Mesendoderm (in vitro differentiated cells): ENCODE measurements at regions not wholly inside any gene's neighbourhood (a gene's known extent, or its start where the extent isn't known, plus 50 kb on each side); places are given as distances from the start of the nearest gene placed in this dataset.
A peak's percentile ranks its signal among the peaks of the same experiment; 100 is the strongest.

Source experiments
- DNase-seq: peaks from one replicate; pipeline ENCODE4 v3.0.0; 2013
- H2AK5ac ChIP-seq: 2 replicates; pipeline ENCODE4 v1.6.1; 2013; ENCODE audit warnings: low read length, inconsistent platforms
- H2BK120ac ChIP-seq: 2 replicates; pipeline ENCODE4 v1.6.1; 2013; ENCODE audit warnings: low read depth, mild to moderate bottlenecking, low read length, moderate library complexity, mixed read lengths
- H2BK15ac ChIP-seq: replicated peaks from 2 replicates; pipeline ENCODE4 v1.6.1; 2013; ENCODE audit warnings: low read depth, mild to moderate bottlenecking, moderate library complexity
- H2BK5ac ChIP-seq: 2 replicates; pipeline ENCODE4 v1.6.1; 2013; ENCODE audit warnings: low read length, inconsistent platforms
- H3K18ac ChIP-seq: 2 replicates; pipeline ENCODE4 v1.6.1; 2013; ENCODE audit warnings: mild to moderate bottlenecking, low read length, mixed read lengths
- H3K23ac ChIP-seq: one replicate; pipeline ENCODE4 v1.6.1; 2013; ENCODE audit warnings: low read length
- H3K27ac ChIP-seq: 2 replicates; pipeline ENCODE4 v1.5.1; 2013; ENCODE audit warnings: low read depth, mild to moderate bottlenecking, inconsistent platforms, low read length, moderate library complexity
- H3K27me3 ChIP-seq: 2 replicates; pipeline ENCODE4 v1.6.1; 2013; ENCODE audit warnings: low read length, control low read depth, mild to moderate bottlenecking, inconsistent platforms; ENCODE audit not compliant: insufficient read depth, poor library complexity
- H3K36me3 ChIP-seq: 2 replicates; pipeline ENCODE4 v1.6.1; 2013; ENCODE audit warnings: low read length, inconsistent platforms; ENCODE audit not compliant: control insufficient read depth, insufficient read depth
- H3K4ac ChIP-seq: one replicate; pipeline ENCODE4 v1.6.1; 2013; ENCODE audit warnings: low read depth, mild to moderate bottlenecking, low read length, moderate library complexity
- H3K4me1 ChIP-seq: 2 replicates; pipeline ENCODE4 v1.6.1; 2013; ENCODE audit warnings: low read depth, low read length, inconsistent platforms; ENCODE audit not compliant: control insufficient read depth
- H3K4me2 ChIP-seq: 2 replicates; pipeline ENCODE4 v1.6.1; 2013; ENCODE audit warnings: low read length
- H3K4me3 ChIP-seq: 2 replicates; pipeline ENCODE4 v1.5.1; 2013; ENCODE audit warnings: mild to moderate bottlenecking, low read length
- H3K56ac ChIP-seq: one replicate; pipeline ENCODE4 v1.6.1; 2013; ENCODE audit warnings: low read length
- H3K79me1 ChIP-seq: 2 replicates; pipeline ENCODE4 v1.6.1; 2013; ENCODE audit warnings: low read length, inconsistent platforms
- H3K79me2 ChIP-seq: 2 replicates; pipeline ENCODE4 v1.6.1; 2013; ENCODE audit warnings: mild to moderate bottlenecking, low read length; ENCODE audit not compliant: control insufficient read depth, insufficient read depth
- H3K9ac ChIP-seq: 2 replicates; pipeline ENCODE4 v1.6.1; 2013; ENCODE audit warnings: low read length, inconsistent platforms
- H4K5ac ChIP-seq: one replicate; pipeline ENCODE4 v1.6.1; 2013; ENCODE audit warnings: low read length
- H4K8ac ChIP-seq: one replicate; pipeline ENCODE4 v1.6.1; 2013; ENCODE audit warnings: low read depth, mild to moderate bottlenecking, control low read depth, low read length, moderate library complexity
- WGBS: extraction: QIAGEN DNeasy Blood & Tissue Kit; methylation state at CpG from one replicate; pipeline ENCODE4 v1.1.7; 2013; ENCODE audit warnings: low lambda C conversion rate, missing lambda C conversion rate; ENCODE audit not compliant: insufficient coverage; ENCODE audit errors: extremely low coverage; 5-methylcytosine and 5-hydroxymethylcytosine counted together

- Histone ChIP-seq H3K27ac (no peak overlapping the region), H3K4me1 (no peaks in the 10 kb centered on the region), H3K18ac (no peak overlapping the region), H4K5ac (no peak overlapping the region), H2BK120ac (no peak overlapping the region), H2AK5ac (no peak overlapping the region), H3K36me3 (no peaks in the 10 kb centered on the region), H4K8ac (no peak overlapping the region), H3K56ac (no peak overlapping the region), H3K23ac (no peak overlapping the region), H3K4ac (no peak overlapping the region), H2BK5ac (no peak overlapping the region), H3K79me1 (no peaks in the 10 kb centered on the region), H3K79me2 (no peaks in the 10 kb centered on the region), H3K4me2 (no peak overlapping the region), H3K9ac (no peak overlapping the region), H3K27me3 (no peaks in the 10 kb centered on the region), H2BK15ac (no peak overlapping the region), H3K4me3 (no peak overlapping the region)
- no peak for DNase-seq
Measured at GRCh38 chr16:35364263-35364662, 1904.9 kb downstream of the TP53TG3F start.

GRCh38 chr16:35365675-35366074, 1906.3 kb downstream of the TP53TG3F start:
- H4K8ac ChIP-seq: no peak overlapping the region
- no peak overlapping the region for H3K9ac ChIP-seq
- H3K18ac ChIP-seq: no peak overlapping the region
- H2AK5ac ChIP-seq: no peak overlapping the region
- H3K27me3 ChIP-seq: no peaks in the 10 kb centered on the region
- H3K56ac ChIP-seq: no peak overlapping the region
- H2BK5ac ChIP-seq: no peak overlapping the region
- no peak overlapping the region for H4K5ac ChIP-seq
- no peaks in the 10 kb centered on the region for H3K79me2 ChIP-seq
- H3K4ac ChIP-seq: no peak overlapping the region
- H3K27ac ChIP-seq: no peak overlapping the region
- H2BK120ac ChIP-seq: no peak overlapping the region
- DNase-seq: no peak
- no peak overlapping the region for H2BK15ac ChIP-seq
- WGBS: no CpG with 5 or more reads among the region's 2 CpGs
- H3K4me2 ChIP-seq: no peak overlapping the region
- H3K4me1 ChIP-seq: no peaks in the 10 kb centered on the region
- H3K23ac ChIP-seq: no peak overlapping the region
- H3K36me3 ChIP-seq: no peaks in the 10 kb centered on the region
- H3K4me3 ChIP-seq: no peak overlapping the region
- H3K79me1 ChIP-seq: no peaks in the 10 kb centered on the region

GRCh38 chr16:35370617-35371016, 1911.2 kb downstream of the TP53TG3F start:
- Histone ChIP-seq H3K36me3 (no peaks in the 10 kb centered on the region), H3K27me3 (no peaks in the 10 kb centered on the region), H3K79me2 (no peaks in the 10 kb centered on the region), H3K9ac (no peak overlapping the region), H3K56ac (no peak overlapping the region), H2BK5ac (no peak overlapping the region), H2BK15ac (no peak overlapping the region), H3K27ac (no peak overlapping the region), H3K23ac (no peak overlapping the region), H3K79me1 (no peaks in the 10 kb centered on the region), H3K18ac (no peak overlapping the region), H3K4me1 (no peaks in the 10 kb centered on the region), H3K4me2 (no peak overlapping the region), H4K8ac (no peak overlapping the region), H3K4me3 (peak overlapping the region; percentile 3), H4K5ac (no peak overlapping the region), H3K4ac (no peak overlapping the region), H2AK5ac (no peak overlapping the region), H2BK120ac (no peak overlapping the region)
- no peak for DNase-seq
- no CpG with 5 or more reads among the region's 1 CpG for WGBS

GRCh38 chr16:35377142-35377541, 1917.7 kb downstream of the TP53TG3F start:
- no peak overlapping the region for H4K8ac ChIP-seq
- H3K56ac ChIP-seq: no peak overlapping the region
- WGBS: no CpG with 5 or more reads among the region's 2 CpGs
- no peak overlapping the region for H2BK5ac ChIP-seq
- no peak overlapping the region for H3K23ac ChIP-seq
- H2BK120ac ChIP-seq: no peak overlapping the region
- no peaks in the 10 kb centered on the region for H3K79me2 ChIP-seq
- no peak overlapping the region for H3K4me2 ChIP-seq
- H3K4me3 ChIP-seq: no peak overlapping the region
- no peaks in the 10 kb centered on the region for H3K36me3 ChIP-seq
- no peak overlapping the region for H3K18ac ChIP-seq
- no peak overlapping the region for H3K27ac ChIP-seq
- H4K5ac ChIP-seq: no peak overlapping the region
- no peaks in the 10 kb centered on the region for H3K79me1 ChIP-seq
- no peaks in the 10 kb centered on the region for H3K4me1 ChIP-seq
- DNase-seq: no peak
- no peak overlapping the region for H3K9ac ChIP-seq
- H3K4ac ChIP-seq: no peak overlapping the region
- no peak overlapping the region for H2BK15ac ChIP-seq
- H3K27me3 ChIP-seq: no peaks in the 10 kb centered on the region
- H2AK5ac ChIP-seq: no peak overlapping the region

- Histone ChIP-seq H3K4me3 (no peak overlapping the region), H3K36me3 (no peaks in the 10 kb centered on the region), H2BK120ac (no peak overlapping the region), H4K8ac (no peak overlapping the region), H2AK5ac (no peak overlapping the region), H2BK5ac (no peak overlapping the region), H3K79me1 (no peaks in the 10 kb centered on the region), H3K9ac (no peak overlapping the region), H3K27ac (no peak overlapping the region), H3K23ac (no peak overlapping the region), H3K4me1 (no peaks in the 10 kb centered on the region), H4K5ac (no peak overlapping the region), H3K18ac (no peak overlapping the region), H3K27me3 (no peaks in the 10 kb centered on the region), H3K56ac (no peak overlapping the region), H3K4me2 (no peak overlapping the region), H2BK15ac (no peak overlapping the region), H3K79me2 (no peaks in the 10 kb centered on the region), H3K4ac (no peak overlapping the region)
- WGBS: 100% methylated on average over 2 of the region's 2 CpGs
- DNase-seq: no peak
Measured at GRCh38 chr16:35386619-35387018, 1927.2 kb downstream of the TP53TG3F start.

GRCh38 chr16:35391328-35391727, 1931.9 kb downstream of the TP53TG3F start:
- Histone ChIP-seq H2AK5ac (no peak overlapping the region), H2BK120ac (no peak overlapping the region)

More at GRCh38 chr16:35391328-35391727, 1931.9 kb downstream of the TP53TG3F start:
- H3K4me2 ChIP-seq: no peak overlapping the region
- no peak overlapping the region for H3K4ac ChIP-seq
- DNase-seq: peak; percentile 40
- no peak overlapping the region for H4K8ac ChIP-seq
- H3K4me3 ChIP-seq: no peak overlapping the region
- H3K27ac ChIP-seq: no peak overlapping the region
- H3K36me3 ChIP-seq: no peaks in the 10 kb centered on the region
- H3K27me3 ChIP-seq: no peaks in the 10 kb centered on the region
- H3K79me1 ChIP-seq: no peaks in the 10 kb centered on the region
- no peak overlapping the region for H2BK15ac ChIP-seq
- no peak overlapping the region for H2BK5ac ChIP-seq
- no peak overlapping the region for H3K56ac ChIP-seq
- no peak overlapping the region for H4K5ac ChIP-seq
- no peak overlapping the region for H3K23ac ChIP-seq
- H3K9ac ChIP-seq: no peak overlapping the region
- WGBS: no CpG with 5 or more reads among the region's 10 CpGs
- H3K79me2 ChIP-seq: no peaks in the 10 kb centered on the region
- no peaks in the 10 kb centered on the region for H3K4me1 ChIP-seq
- H3K18ac ChIP-seq: no peak overlapping the region
